ENCODE measurements at regions not wholly inside any gene's neighbourhood (a gene's known extent, or its start where the extent isn't known, plus 50 kb on each side); places are given as distances from the start of the nearest gene placed in this dataset.
"Not testable (repeated sequence)": the region's sequence is repeated elsewhere in the genome, so short reads cannot be mapped to it uniquely, and the experiment has no call there.

DNA sequence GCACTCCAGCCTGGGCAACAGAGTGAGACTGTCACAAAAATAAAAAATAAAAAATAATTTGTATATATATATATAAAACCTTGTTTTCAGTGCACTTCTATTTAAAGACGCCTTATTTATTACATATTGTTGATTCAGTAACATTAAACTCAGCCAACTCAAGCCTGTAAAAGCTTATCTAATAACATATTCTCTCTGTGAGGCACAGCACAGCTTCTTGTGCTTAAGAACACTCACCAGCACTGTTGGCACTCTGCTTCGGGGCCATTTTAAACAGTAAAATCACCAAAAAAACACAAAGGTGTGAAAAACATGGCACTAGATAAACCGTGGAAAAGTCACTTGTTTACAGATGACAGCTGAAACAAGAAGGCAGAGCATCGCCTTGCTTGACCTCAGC lies 89.0 kb upstream of the C10orf90 start:
- H3K4me3 ChIP-seq: no peak overlapping the region
- intact Hi-C loops (cut with DNase I): loop anchor here in 1 of 10 donors (10.0 kb wide), 1 partner anchor 775 kb away; no protein-coding TSS in a partner anchor
- no peaks in the 10 kb centered on the region for H3K4me1 ChIP-seq
- TF ChIP-seq, protein P1, sequence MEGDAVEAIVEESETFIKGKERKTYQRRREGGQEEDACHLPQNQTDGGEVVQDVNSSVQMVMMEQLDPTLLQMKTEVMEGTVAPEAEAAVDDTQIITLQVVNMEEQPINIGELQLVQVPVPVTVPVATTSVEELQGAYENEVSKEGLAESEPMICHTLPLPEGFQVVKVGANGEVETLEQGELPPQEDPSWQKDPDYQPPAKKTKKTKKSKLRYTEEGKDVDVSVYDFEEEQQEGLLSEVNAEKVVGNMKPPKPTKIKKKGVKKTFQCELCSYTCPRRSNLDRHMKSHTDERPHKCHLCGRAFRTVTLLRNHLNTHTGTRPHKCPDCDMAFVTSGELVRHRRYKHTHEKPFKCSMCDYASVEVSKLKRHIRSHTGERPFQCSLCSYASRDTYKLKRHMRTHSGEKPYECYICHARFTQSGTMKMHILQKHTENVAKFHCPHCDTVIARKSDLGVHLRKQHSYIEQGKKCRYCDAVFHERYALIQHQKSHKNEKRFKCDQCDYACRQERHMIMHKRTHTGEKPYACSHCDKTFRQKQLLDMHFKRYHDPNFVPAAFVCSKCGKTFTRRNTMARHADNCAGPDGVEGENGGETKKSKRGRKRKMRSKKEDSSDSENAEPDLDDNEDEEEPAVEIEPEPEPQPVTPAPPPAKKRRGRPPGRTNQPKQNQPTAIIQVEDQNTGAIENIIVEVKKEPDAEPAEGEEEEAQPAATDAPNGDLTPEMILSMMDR (IDR thresholded peaks at IDR 0.05): no peak
- H3K9me3 ChIP-seq: peaks cover 0 to 31% (median 0%) of the 10 kb centered on the region in 11 donors
- ATAC-seq (no peak), DNase-seq (no peak)
- H3K36me3 ChIP-seq: no peaks in the 10 kb centered on the region
- 65% methylated on average over 4 of the region's 4 CpGs for WGBS, 2 donors
- H3K27me3 ChIP-seq: no peaks in the 10 kb centered on the region
- H3K27ac ChIP-seq: no peak overlapping the region

DNA sequence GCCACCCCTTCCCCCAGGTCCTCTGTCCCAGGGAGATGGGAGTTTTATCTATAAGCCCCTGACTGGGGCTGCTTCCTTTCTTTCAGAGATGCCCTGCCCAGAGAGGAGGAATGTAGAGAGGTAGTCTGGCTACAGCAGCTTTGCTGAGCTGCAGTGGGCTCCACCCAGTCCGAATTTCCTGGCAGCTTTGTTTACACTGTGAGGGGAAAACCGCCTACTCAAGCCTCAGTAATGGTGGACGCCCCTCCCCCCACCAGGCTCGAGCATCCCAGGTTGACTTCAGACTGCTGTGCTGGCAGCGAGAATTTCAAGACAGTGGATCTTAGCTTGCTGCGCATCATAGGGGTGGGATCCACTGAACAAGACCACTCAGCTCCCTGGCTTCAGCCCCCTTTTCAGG lies 96.2 kb upstream of the C10orf90 start:
- H3K27ac ChIP-seq; DNase-seq; ATAC-seq; H3K36me3 ChIP-seq; intact Hi-C loops (cut with DNase I); H3K4me1 ChIP-seq; H3K4me3 ChIP-seq; H3K27me3 ChIP-seq: not testable (repeated sequence)
- WGBS, 2 donors: 56 to 59% methylated on average over 6 of the region's 6 CpGs
- peaks cover 0 to 28% (median 0%) of the 10 kb centered on the region in 11 donors for H3K9me3 ChIP-seq

DNA sequence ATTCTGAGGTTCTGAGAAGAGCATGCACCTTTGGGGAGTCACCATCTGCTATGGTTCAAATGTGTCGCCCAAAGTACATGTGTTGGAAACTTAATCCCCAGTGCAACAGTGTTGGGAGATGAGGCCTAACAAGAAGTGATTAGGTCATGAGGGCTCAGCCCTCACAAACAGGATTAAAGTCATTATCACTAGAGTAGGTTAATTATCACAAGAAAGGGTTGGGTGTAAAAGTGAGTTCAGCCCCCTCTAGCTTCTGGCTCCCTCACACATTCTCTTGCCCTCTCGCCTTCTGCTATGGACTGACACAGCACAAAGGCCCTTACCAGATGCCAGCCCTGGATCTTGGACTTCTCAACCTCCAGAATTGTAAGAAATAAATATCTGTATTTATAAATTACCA lies 100.3 kb upstream of the C10orf90 start:
- no peak for DNase-seq

DNA sequence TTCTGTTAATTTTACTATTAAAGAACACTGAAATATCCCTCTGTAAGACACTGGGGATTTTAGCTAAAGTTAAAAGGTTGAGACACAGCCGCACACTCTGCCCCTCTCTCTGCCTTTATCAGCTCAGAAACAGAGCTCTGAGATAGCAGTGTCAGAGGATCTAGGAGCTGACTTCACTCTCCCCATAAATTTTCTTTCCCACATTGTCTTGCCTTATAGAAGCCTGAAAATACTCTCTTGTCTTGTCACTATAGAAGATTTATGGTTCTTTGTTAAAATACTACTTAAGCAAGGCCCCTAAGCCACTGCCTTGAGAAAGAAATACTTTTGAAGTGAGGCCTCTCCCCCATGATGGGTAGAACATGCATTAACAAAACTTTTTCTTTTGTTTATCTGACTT lies 105.7 kb upstream of the C10orf90 start:
- DNase-seq (no peak), ATAC-seq (no peak)
- Histone ChIP-seq H3K27ac (no peak overlapping the region), H3K4me3 (no peak overlapping the region), H3K9me3 (no peaks in the 10 kb centered on the region), H3K4me1 (no peaks in the 10 kb centered on the region), H3K27me3 (peaks cover 0 to 4% (median 0%) of the 10 kb centered on the region in 7 donors), H3K36me3 (no peaks in the 10 kb centered on the region)
- intact Hi-C loops (cut with DNase I): no loop called here
- TF ChIP-seq, protein P1 (IDR thresholded peaks at IDR 0.05): no peak
- WGBS, 2 donors: 30 to 45% methylated on average over 1 of the region's 1 CpG

More for the DNA sequence above, 100.3 kb upstream of the C10orf90 start:
- 86 to 91% methylated on average over 2 of the region's 2 CpGs for WGBS, 2 donors
- ATAC-seq: no peak
- intact Hi-C loops (cut with DNase I): no loop called here
- no peaks in the 10 kb centered on the region for H3K9me3 ChIP-seq
- H3K27ac ChIP-seq: no peak overlapping the region
- H3K36me3 ChIP-seq: no peaks in the 10 kb centered on the region
- H3K4me1 ChIP-seq: no peaks in the 10 kb centered on the region
- H3K4me3 ChIP-seq: no peak overlapping the region
- H3K27me3 ChIP-seq: peaks cover 0 to 5% (median 0%) of the 10 kb centered on the region in 7 donors
- TF ChIP-seq, protein P1 (IDR thresholded peaks at IDR 0.05): no peak

DNA sequence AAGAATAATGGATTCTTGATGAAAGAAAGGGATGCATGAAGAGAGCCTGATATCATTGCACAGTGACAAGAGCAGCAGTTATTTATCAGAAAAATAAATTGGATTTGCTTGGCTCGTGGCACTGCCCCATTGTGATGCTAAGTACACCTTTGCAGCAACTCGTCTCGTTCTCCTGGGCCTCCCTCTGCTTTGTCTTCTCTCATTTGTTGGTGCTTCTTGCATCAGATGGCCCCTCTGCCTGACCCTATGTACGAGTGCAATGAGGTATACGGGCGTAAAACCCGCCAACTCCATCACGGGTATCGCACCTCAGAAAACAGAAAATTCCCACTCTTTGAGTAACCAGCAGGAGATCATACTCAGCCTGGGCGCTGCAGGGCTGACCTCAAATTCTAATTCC lies 107.2 kb upstream of the C10orf90 start:
- WGBS, 2 donors: 72 to 73% methylated on average over 10 of the region's 10 CpGs
- Histone ChIP-seq H3K27ac (no peak overlapping the region), H3K9me3 (no peaks in the 10 kb centered on the region), H3K27me3 (peaks cover 0 to 4% (median 0%) of the 10 kb centered on the region in 7 donors), H3K36me3 (no peaks in the 10 kb centered on the region), H3K4me3 (no peak overlapping the region), H3K4me1 (no peaks in the 10 kb centered on the region)
- intact Hi-C loops (cut with DNase I): no loop called here
- TF ChIP-seq, protein P1 (IDR thresholded peaks at IDR 0.05): no peak
- ATAC-seq (no peak), DNase-seq (no peak)
